ENCODE measurements at regions not wholly inside any gene's neighbourhood (a gene's known extent, or its start where the extent isn't known, plus 50 kb on each side); places are given as distances from the start of the nearest gene placed in this dataset.
A peak's percentile ranks its signal among the peaks of the same experiment; 100 is the strongest.

DNA sequence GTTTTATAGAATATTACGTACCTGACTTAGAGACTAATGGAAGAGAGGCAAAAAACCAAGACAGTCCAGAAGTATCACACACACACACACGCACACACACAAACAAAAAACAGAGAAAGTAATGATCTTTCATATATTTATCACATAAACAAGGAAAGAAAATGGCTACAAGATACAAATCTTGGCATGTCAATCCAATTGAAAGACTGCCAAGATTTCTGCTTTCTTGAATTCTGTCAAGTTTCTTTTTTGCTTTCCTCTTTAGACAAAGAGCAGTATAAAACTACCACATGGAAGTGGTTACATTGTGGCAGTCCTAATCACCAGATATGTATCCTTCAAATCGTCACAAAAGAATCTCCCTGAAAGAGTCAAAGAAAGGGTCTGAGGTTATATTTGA, 2097.4 kb upstream of the AGA start:
- no peak for DNase-seq (ENCODE audit: low spot score, unreplicated experiment)
- peaks cover 3% of the 10 kb centered on the region for H3K4me1 Mint-ChIP-seq (ENCODE audit: low read depth)
- no peak overlapping the region for H3K4me3 Mint-ChIP-seq (ENCODE audit: low read depth)
- H3K36me3 Mint-ChIP-seq (ENCODE audit: insufficient read depth) = no peaks in the 10 kb centered on the region
- no peak overlapping the region for H3K27ac Mint-ChIP-seq
- no peaks in the 10 kb centered on the region for H3K27me3 Mint-ChIP-seq
- H3K9me3 Mint-ChIP-seq (ENCODE audit: low read depth) = no peaks in the 10 kb centered on the region
- TF ChIP-seq, protein P1, sequence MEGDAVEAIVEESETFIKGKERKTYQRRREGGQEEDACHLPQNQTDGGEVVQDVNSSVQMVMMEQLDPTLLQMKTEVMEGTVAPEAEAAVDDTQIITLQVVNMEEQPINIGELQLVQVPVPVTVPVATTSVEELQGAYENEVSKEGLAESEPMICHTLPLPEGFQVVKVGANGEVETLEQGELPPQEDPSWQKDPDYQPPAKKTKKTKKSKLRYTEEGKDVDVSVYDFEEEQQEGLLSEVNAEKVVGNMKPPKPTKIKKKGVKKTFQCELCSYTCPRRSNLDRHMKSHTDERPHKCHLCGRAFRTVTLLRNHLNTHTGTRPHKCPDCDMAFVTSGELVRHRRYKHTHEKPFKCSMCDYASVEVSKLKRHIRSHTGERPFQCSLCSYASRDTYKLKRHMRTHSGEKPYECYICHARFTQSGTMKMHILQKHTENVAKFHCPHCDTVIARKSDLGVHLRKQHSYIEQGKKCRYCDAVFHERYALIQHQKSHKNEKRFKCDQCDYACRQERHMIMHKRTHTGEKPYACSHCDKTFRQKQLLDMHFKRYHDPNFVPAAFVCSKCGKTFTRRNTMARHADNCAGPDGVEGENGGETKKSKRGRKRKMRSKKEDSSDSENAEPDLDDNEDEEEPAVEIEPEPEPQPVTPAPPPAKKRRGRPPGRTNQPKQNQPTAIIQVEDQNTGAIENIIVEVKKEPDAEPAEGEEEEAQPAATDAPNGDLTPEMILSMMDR (IDR thresholded peaks at IDR 0.05; ENCODE audit: unreplicated experiment) = no peak

- peaks cover 14% of the 10 kb centered on the region for H3K9me3 Mint-ChIP-seq (ENCODE audit: low read depth)
- H3K27ac Mint-ChIP-seq = peak overlapping the region; percentile 69
- no peak for DNase-seq (ENCODE audit: low spot score, unreplicated experiment)
- TF ChIP-seq, protein P1 (IDR thresholded peaks at IDR 0.05; ENCODE audit: unreplicated experiment) = no peak
- no peak overlapping the region for H3K4me3 Mint-ChIP-seq (ENCODE audit: low read depth)
- H3K36me3 Mint-ChIP-seq (ENCODE audit: insufficient read depth) = peaks cover 3% of the 10 kb centered on the region
- H3K4me1 Mint-ChIP-seq (ENCODE audit: low read depth) = peaks cover 3% of the 10 kb centered on the region
- no peaks in the 10 kb centered on the region for H3K27me3 Mint-ChIP-seq
These were observed 2101.5 kb upstream of the AGA start for GRCh38 chr4:179543771-179544170.

DNA sequence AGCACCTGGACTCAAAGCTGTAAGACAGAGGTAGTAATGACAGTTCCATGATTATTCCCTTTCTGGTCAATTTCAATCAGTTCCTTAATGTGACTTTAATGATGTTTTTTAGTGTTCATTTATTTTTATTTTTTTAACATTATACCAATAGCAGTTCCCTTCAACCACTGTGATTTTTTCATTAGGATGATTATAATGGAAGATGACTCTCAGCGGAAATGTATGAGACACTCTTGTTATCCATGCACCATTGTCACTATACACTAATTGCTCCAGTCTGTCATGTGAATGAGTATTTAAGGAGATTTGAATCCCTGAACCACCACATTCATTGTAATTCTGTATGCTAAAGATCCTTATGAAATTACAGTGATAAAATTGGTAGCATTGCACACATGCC, 2102.3 kb upstream of the AGA start:
- Mint-ChIP-seq H3K9me3 (ENCODE audit: low read depth) (peaks cover 14% of the 10 kb centered on the region), H3K4me1 (ENCODE audit: low read depth) (peaks cover 3% of the 10 kb centered on the region), H3K27me3 (no peaks in the 10 kb centered on the region), H3K36me3 (ENCODE audit: insufficient read depth) (peaks cover 3% of the 10 kb centered on the region), H3K4me3 (ENCODE audit: low read depth) (no peak overlapping the region), H3K27ac (no peak overlapping the region)
- no peak for DNase-seq (ENCODE audit: low spot score, unreplicated experiment)
- TF ChIP-seq, protein P1 (IDR thresholded peaks at IDR 0.05; ENCODE audit: unreplicated experiment) = no peak

DNA sequence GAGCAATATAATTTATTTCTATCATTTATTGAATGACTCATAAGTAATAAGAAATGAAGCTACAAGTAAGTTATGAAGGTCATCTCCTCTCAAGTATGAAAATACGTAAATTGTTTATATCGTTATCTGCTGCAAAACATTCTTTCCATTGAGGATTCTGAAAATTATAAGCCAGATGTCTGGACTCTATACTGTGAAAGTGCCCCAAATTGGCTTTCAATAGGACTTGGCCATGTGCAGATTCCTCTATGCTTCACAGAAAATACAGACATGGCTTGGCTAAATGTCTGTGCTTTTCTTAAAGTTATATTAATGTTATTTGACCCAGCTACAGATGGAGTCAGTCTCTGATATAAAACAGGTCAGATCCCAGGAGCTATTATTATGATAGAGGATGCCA, 2109.9 kb upstream of the AGA start:
- no peaks in the 10 kb centered on the region for H3K27me3 Mint-ChIP-seq
- no peak overlapping the region for H3K4me3 Mint-ChIP-seq (ENCODE audit: low read depth)
- peaks cover 2% of the 10 kb centered on the region for H3K4me1 Mint-ChIP-seq (ENCODE audit: low read depth)
- DNase-seq (ENCODE audit: low spot score, unreplicated experiment) = no peak
- TF ChIP-seq, protein P1 (IDR thresholded peaks at IDR 0.05; ENCODE audit: unreplicated experiment) = no peak
- H3K9me3 Mint-ChIP-seq (ENCODE audit: low read depth) = peaks cover 17% of the 10 kb centered on the region
- H3K36me3 Mint-ChIP-seq (ENCODE audit: insufficient read depth) = peaks cover 3% of the 10 kb centered on the region
- H3K27ac Mint-ChIP-seq = no peak overlapping the region

DNA sequence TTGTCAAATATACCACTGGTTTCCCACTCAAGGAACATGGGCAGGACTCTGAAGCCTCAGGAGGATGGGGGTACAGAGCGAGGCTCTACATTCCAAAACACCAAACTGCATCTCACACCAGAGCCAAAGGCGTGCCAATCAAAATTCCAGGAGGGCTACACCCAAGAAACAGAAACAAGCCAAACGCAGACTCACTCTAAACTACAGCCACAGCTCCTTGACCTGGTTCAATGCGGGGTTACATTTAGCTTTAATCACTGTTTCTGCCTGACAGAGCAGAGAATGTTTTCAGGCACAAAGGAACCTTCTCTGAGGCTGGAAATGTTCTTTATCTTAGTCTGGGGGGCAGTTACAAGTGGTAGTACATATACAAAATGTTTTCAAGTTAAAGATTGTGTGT, 2121.5 kb upstream of the AGA start:
- Mint-ChIP-seq H3K27ac (no peak overlapping the region), H3K36me3 (ENCODE audit: insufficient read depth) (no peaks in the 10 kb centered on the region), H3K9me3 (ENCODE audit: low read depth) (peaks cover 18% of the 10 kb centered on the region), H3K4me3 (ENCODE audit: low read depth) (no peak overlapping the region), H3K4me1 (ENCODE audit: low read depth) (no peaks in the 10 kb centered on the region), H3K27me3 (no peaks in the 10 kb centered on the region)
- no peak for DNase-seq (ENCODE audit: low spot score, unreplicated experiment)
- TF ChIP-seq, protein P1 (IDR thresholded peaks at IDR 0.05; ENCODE audit: unreplicated experiment) = no peak
